CD4-positive, alpha-beta memory T cell (primary cell): ENCODE measurements at regions not wholly inside any gene's neighbourhood (a gene's known extent, or its start where the extent isn't known, plus 50 kb on each side); places are given as distances from the start of the nearest gene placed in this dataset.
"Not testable (repeated sequence)": the region's sequence is repeated elsewhere in the genome, so short reads cannot be mapped to it uniquely, and the experiment has no call there.

Experiments used
- CTCF ChIA-PET: fragments of 350-600 bp; sonication (Branson Sonifier 250); formaldehyde crosslinking; loops from one replicate; lab custom pipeline; 2021; ENCODE audit warnings: inconsistent platforms; ENCODE audit not compliant: partially characterized antibody; lab: Charles Lee
- POLR2A ChIA-PET: fragments of 350-600 bp; sonication (Branson Sonifier 250); formaldehyde crosslinking; loops from one replicate; lab custom pipeline; 2021; ENCODE audit not compliant: partially characterized antibody; lab: Charles Lee
- DNase-seq, 5 donors: peaks; one replicate each; pipeline versions ENCODE4 v3.0.0 to v3.0.0-alpha.2; 2020 to 2022; ENCODE audit warnings: mixed read lengths in 1 of 5
- H3K27ac ChIP-seq: one replicate; pipeline ENCODE4 v1.7.0; 2013; ENCODE audit warnings: low read depth, low read length
- H3K27me3 ChIP-seq: 2 replicates; pipeline ENCODE4 v1.7.0; 2013; ENCODE audit warnings: mild to moderate bottlenecking, low read length, moderate library complexity; ENCODE audit not compliant: insufficient read depth
- H3K36me3 ChIP-seq: 2 replicates; pipeline ENCODE4 v1.7.0; 2013; ENCODE audit warnings: mild to moderate bottlenecking, low read length, moderate library complexity; ENCODE audit not compliant: insufficient read depth
- H3K4me1 ChIP-seq: 2 replicates; pipeline ENCODE4 v1.7.0; 2013; ENCODE audit warnings: mild to moderate bottlenecking, low read length, moderate library complexity; ENCODE audit not compliant: insufficient read depth
- H3K4me3 ChIP-seq, 2 donors: one replicate each; pipeline ENCODE4 v1.7.0; 2013; ENCODE audit warnings: low read length in 2 of 2, mild to moderate bottlenecking in 1 of 2
- H3K9me3 ChIP-seq, 2 donors: one replicate each; pipeline ENCODE4 v1.7.0; 2013; ENCODE audit warnings: low read length in 2 of 2, control low read depth in 1 of 2; ENCODE audit not compliant: control insufficient read depth in 1 of 2
- H3K27ac Mint-ChIP-seq, 7 donors: one replicate each; pipeline ENCODE4 v1.8.0; 2020 to 2021; ENCODE audit warnings: mixed read lengths in 7 of 7, mild to moderate bottlenecking in 6 of 7, inconsistent platforms in 3 of 7, moderate library complexity in 3 of 7
- H3K27me3 Mint-ChIP-seq, 2 donors: one replicate each; pipeline ENCODE4 v1.8.0; 2020 to 2021; ENCODE audit warnings: mixed read lengths in 2 of 2
- H3K36me3 Mint-ChIP-seq, 2 donors: one replicate each; pipeline ENCODE4 v1.8.0; 2020 to 2021; ENCODE audit warnings: mixed read lengths in 2 of 2, inconsistent platforms in 1 of 2, mild to moderate bottlenecking in 1 of 2
- H3K4me1 Mint-ChIP-seq, 4 donors: one replicate each; pipeline ENCODE4 v1.8.0; 2020 to 2021; ENCODE audit warnings: mixed read lengths in 4 of 4, mild to moderate bottlenecking in 1 of 4
- H3K4me3 Mint-ChIP-seq, 8 donors: one replicate each; pipeline ENCODE4 v1.8.0; 2020 to 2021; ENCODE audit warnings: mixed read lengths in 8 of 8, mild to moderate bottlenecking in 7 of 8, moderate library complexity in 6 of 8, inconsistent platforms in 3 of 8
- H3K9me3 Mint-ChIP-seq, 8 donors: one replicate each; pipeline ENCODE4 v1.8.0; 2020 to 2021; ENCODE audit warnings: mixed read lengths in 8 of 8, mild to moderate bottlenecking in 5 of 8, inconsistent platforms in 3 of 8, moderate library complexity in 1 of 8
- intact Hi-C: fragments of 100-400 bp; cut with micrococcal nuclease; formaldehyde crosslinking; loops from one replicate; pipeline ENCODE4 v1.15.1; 2023

- ChIA-PET POLR2A (no interaction called here), CTCF (no interaction called here)
- intact Hi-C loops, result no loop called here
- Mint-ChIP-seq H3K4me3 (no peak overlapping the region), H3K27ac (no peak overlapping the region), H3K36me3 (no peaks in the 10 kb centered on the region), H3K4me1 (peaks cover 0 to 3% (median 1%) of the 10 kb centered on the region in 4 donors), H3K9me3 (no peaks in the 10 kb centered on the region), H3K27me3 (peaks cover 34 to 50% of the 10 kb centered on the region in 2 donors)
- H3K4me3 ChIP-seq, result no peak overlapping the region
- no peaks in the 10 kb centered on the region for H3K9me3 ChIP-seq
- H3K27ac ChIP-seq, result no peak overlapping the region
- DNase-seq, result no peak
- peaks cover 3% of the 10 kb centered on the region for H3K27me3 ChIP-seq
- H3K36me3 ChIP-seq, result no peaks in the 10 kb centered on the region
- peaks cover 5% of the 10 kb centered on the region for H3K4me1 ChIP-seq
These were observed 111.7 kb upstream of the CDK13 start for GRCh38 chr7:39838326-39838725.

GRCh38 chr7:39845006-39845405, 105.0 kb upstream of the CDK13 start:
- no peaks in the 10 kb centered on the region for H3K4me1 Mint-ChIP-seq
- no peak for DNase-seq
- no peak overlapping the region for H3K27ac ChIP-seq
- no peaks in the 10 kb centered on the region for H3K36me3 ChIP-seq
- no peaks in the 10 kb centered on the region for H3K27me3 ChIP-seq
- CTCF ChIA-PET, result no interaction called here
- POLR2A ChIA-PET, result no interaction called here
- intact Hi-C loops, result no loop called here
- peaks cover 4 to 24% of the 10 kb centered on the region in 2 donors for H3K27me3 Mint-ChIP-seq
- H3K9me3 Mint-ChIP-seq, result no peaks in the 10 kb centered on the region
- H3K4me3 ChIP-seq, result no peak overlapping the region
- H3K27ac Mint-ChIP-seq, result no peak overlapping the region
- H3K9me3 ChIP-seq, result no peaks in the 10 kb centered on the region
- no peak overlapping the region for H3K4me3 Mint-ChIP-seq
- no peaks in the 10 kb centered on the region for H3K36me3 Mint-ChIP-seq
- no peaks in the 10 kb centered on the region for H3K4me1 ChIP-seq

GRCh38 chr7:39847227-39847626, 102.8 kb upstream of the CDK13 start:
- POLR2A ChIA-PET, result no interaction called here

GRCh38 chr7:39851466-39852045, 98.5 kb upstream of the CDK13 start:
- CTCF ChIA-PET, result no interaction called here
- H3K27ac Mint-ChIP-seq, result no peak overlapping the region
- intact Hi-C loops, result no loop called here
- H3K36me3 Mint-ChIP-seq, result no peaks in the 10 kb centered on the region
- Histone ChIP-seq H3K9me3 (no peaks in the 10 kb centered on the region), H3K36me3 (no peaks in the 10 kb centered on the region), H3K4me1 (peaks cover 4% of the 10 kb centered on the region), H3K27me3 (no peaks in the 10 kb centered on the region), H3K27ac (no peak overlapping the region), H3K4me3 (no peak overlapping the region)
- H3K4me3 Mint-ChIP-seq, result no peak overlapping the region
- H3K4me1 Mint-ChIP-seq, result peaks cover 4 to 10% (median 5%) of the 10 kb centered on the region in 4 donors
- POLR2A ChIA-PET, result no interaction called here
- DNase-seq, result no peak
- no peaks in the 10 kb centered on the region for H3K9me3 Mint-ChIP-seq
- peaks cover 19 to 38% of the 10 kb centered on the region in 2 donors for H3K27me3 Mint-ChIP-seq

More at GRCh38 chr7:39847227-39847626, 102.8 kb upstream of the CDK13 start:
- CTCF ChIA-PET, result no interaction called here
- Histone ChIP-seq H3K27ac (no peak overlapping the region), H3K36me3 (no peaks in the 10 kb centered on the region), H3K9me3 (no peaks in the 10 kb centered on the region), H3K27me3 (no peaks in the 10 kb centered on the region), H3K4me3 (no peak overlapping the region), H3K4me1 (no peaks in the 10 kb centered on the region)
- Mint-ChIP-seq H3K27me3 (peaks cover 5 to 27% of the 10 kb centered on the region in 2 donors), H3K36me3 (no peaks in the 10 kb centered on the region), H3K27ac (no peak overlapping the region), H3K4me1 (no peaks in the 10 kb centered on the region), H3K4me3 (no peak overlapping the region), H3K9me3 (no peaks in the 10 kb centered on the region)
- no peak for DNase-seq
- intact Hi-C loops, result no loop called here

GRCh38 chr7:39854616-39855324, 95.3 kb upstream of the CDK13 start:
- H3K36me3 ChIP-seq, POLR2A ChIA-PET, H3K9me3 ChIP-seq, H3K36me3 Mint-ChIP-seq, H3K27ac ChIP-seq, H3K27ac Mint-ChIP-seq, H3K9me3 Mint-ChIP-seq, H3K4me1 Mint-ChIP-seq, H3K4me3 ChIP-seq, DNase-seq, H3K4me1 ChIP-seq, H3K27me3 ChIP-seq, intact Hi-C loops: not testable (repeated sequence)
- Mint-ChIP-seq H3K27me3 (peaks cover 25 to 36% of the 10 kb centered on the region in 2 donors), H3K4me3 (peak overlapping the region; percentile 67 to 92 (median 83))
- CTCF ChIA-PET, result interaction anchor here (1.1 kb wide), 1 partner anchor 41 kb away, joined by 3 read pairs; no protein-coding TSS in a partner anchor

- H3K27me3 ChIP-seq, result no peaks in the 10 kb centered on the region
- CTCF ChIA-PET, result interaction anchor here (0.6 to 1.1 kb wide), 3 partner anchors 10 to 42 kb away, joined by 3 read pairs; no protein-coding TSS in a partner anchor
- Mint-ChIP-seq H3K36me3 (no peaks in the 10 kb centered on the region), H3K9me3 (no peaks in the 10 kb centered on the region), H3K27me3 (peaks cover 25 to 31% of the 10 kb centered on the region in 2 donors), H3K27ac (no peak overlapping the region), H3K4me1 (peaks cover 4 to 10% (median 5%) of the 10 kb centered on the region in 4 donors), H3K4me3 (peak overlapping the region; percentile 67 to 92 (median 83))
- POLR2A ChIA-PET, result no interaction called here
- intact Hi-C loops, result no loop called here
- H3K4me3 ChIP-seq, result no peak overlapping the region
- no peak overlapping the region for H3K27ac ChIP-seq
- no peaks in the 10 kb centered on the region for H3K9me3 ChIP-seq
- H3K36me3 ChIP-seq, result no peaks in the 10 kb centered on the region
- no peak for DNase-seq
- H3K4me1 ChIP-seq, result peaks cover 4% of the 10 kb centered on the region
These were observed 94.8 kb upstream of the CDK13 start for GRCh38 chr7:39855325-39855674.

- CTCF ChIA-PET, result not testable (repeated sequence)
These were observed 86.3 kb upstream of the CDK13 start for GRCh38 chr7:39863675-39864322.

More at GRCh38 chr7:39863675-39864322, 86.3 kb upstream of the CDK13 start:
- H3K4me3 ChIP-seq, H3K4me1 Mint-ChIP-seq, H3K27me3 ChIP-seq, H3K36me3 ChIP-seq, H3K4me3 Mint-ChIP-seq, H3K36me3 Mint-ChIP-seq, H3K27ac ChIP-seq, H3K27ac Mint-ChIP-seq, intact Hi-C loops, H3K9me3 ChIP-seq, DNase-seq, H3K9me3 Mint-ChIP-seq, POLR2A ChIA-PET, H3K4me1 ChIP-seq, H3K27me3 Mint-ChIP-seq: not testable (repeated sequence)
